BLaER1 treated with 17β-estradiol and CSF1 and Interleukin-3, amounts not matched to agents 10 nM and 100 nM (cell line): ENCODE measurements at regions not wholly inside any gene's neighbourhood (a gene's known extent, or its start where the extent isn't known, plus 50 kb on each side); places are given as distances from the start of the nearest gene placed in this dataset.

Source experiments
- H3K27ac ChIP-seq, 11 experiments: shearing (Covaris generic); formaldehyde crosslinking; 2 replicates each; pipeline ENCODE4 v1.8.1; 2022
- H3K27me3 ChIP-seq, 11 experiments: shearing (Covaris generic); formaldehyde crosslinking; 2 replicates each; pipeline ENCODE4 v1.8.1; 2022
- H3K36me3 ChIP-seq, 11 experiments: shearing (Covaris generic); formaldehyde crosslinking; 2 replicates each; pipeline ENCODE4 v1.8.1; 2022
- H3K4me1 ChIP-seq, 10 experiments: shearing (Covaris generic); formaldehyde crosslinking; 2 replicates each; pipeline ENCODE4 v1.8.1; 2022
- H3K4me2 ChIP-seq, 11 experiments: shearing (Covaris generic); formaldehyde crosslinking; 2 replicates each; pipeline ENCODE4 v1.8.1; 2022
- H3K4me3 ChIP-seq, 10 experiments: shearing (Covaris generic); formaldehyde crosslinking; 2 replicates each; pipeline ENCODE4 v1.8.1; 2022
- H3K9ac ChIP-seq, 11 experiments: shearing (Covaris generic); formaldehyde crosslinking; 2 replicates each; pipeline ENCODE4 v1.8.1; 2022
- H3K9me3 ChIP-seq, 11 experiments: shearing (Covaris generic); formaldehyde crosslinking; replicated peaks in 1 of 11; 2 replicates each; pipeline ENCODE4 v1.8.1; 2022
- H4K20me1 ChIP-seq, 11 experiments: shearing (Covaris generic); formaldehyde crosslinking; 2 replicates each; pipeline ENCODE4 v1.8.1; 2022
- Cebpa-rat ChIP-seq, 11 experiments: shearing (Covaris generic); IDR thresholded peaks; 2 replicates each; pipeline ENCODE4 v1.8.1; 2022

DNA sequence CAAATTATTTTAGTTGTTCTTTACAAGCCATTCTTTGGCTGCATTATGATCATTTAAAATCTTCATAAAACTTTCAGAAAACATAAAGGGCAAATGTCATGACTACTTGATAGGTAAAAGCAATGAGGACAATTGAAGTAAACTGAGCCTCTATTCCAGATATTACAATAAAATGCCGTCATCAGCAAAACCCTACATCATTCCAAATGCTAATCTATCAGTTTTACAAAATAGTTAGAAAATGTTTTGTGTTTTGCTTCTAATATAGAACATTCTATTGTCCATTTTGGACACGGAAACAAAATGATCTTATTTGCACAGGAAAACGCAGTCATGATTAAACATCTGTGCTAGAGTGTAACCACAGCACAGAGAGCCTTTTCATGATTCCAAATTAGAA lies 1330.6 kb upstream of the ADGRL3 start:
- Histone ChIP-seq H3K4me2 (no peak overlapping the region), H3K9ac (no peak overlapping the region), H3K4me3 (no peak overlapping the region), H3K27me3 (no peaks in the 10 kb centered on the region), H3K27ac (no peak overlapping the region), H3K36me3 (no peaks in the 10 kb centered on the region), H3K9me3 (no peaks in the 10 kb centered on the region), H3K4me1 (no peaks in the 10 kb centered on the region), H4K20me1 (no peaks in the 10 kb centered on the region)
- TF ChIP-seq Cebpa-rat (IDR thresholded peaks at IDR 0.05): no peak

DNA sequence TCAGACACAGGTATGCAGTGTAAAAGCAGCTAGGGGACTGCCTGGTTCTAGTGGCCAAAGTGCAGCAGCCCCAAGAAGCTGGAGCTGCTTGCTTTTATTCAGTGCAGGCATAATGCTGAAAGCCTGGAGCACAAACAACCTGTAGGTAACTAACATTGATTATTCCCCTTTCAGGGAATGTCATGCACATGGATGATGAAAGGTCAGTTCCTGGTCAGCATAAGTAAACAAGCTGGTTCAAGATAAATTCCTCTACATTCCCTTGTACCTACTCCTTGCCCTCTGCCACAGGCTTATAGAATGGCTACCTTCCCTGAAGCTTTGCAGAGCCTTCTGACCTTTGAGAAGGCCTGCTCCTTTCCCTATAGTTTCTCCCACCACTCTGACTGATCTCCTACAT lies 1318.5 kb upstream of the ADGRL3 start:
- H3K4me3 ChIP-seq: no peak overlapping the region
- H3K9ac ChIP-seq: no peak overlapping the region
- H3K4me2 ChIP-seq: no peak overlapping the region
- H4K20me1 ChIP-seq: no peaks in the 10 kb centered on the region
- no peaks in the 10 kb centered on the region for H3K36me3 ChIP-seq
- H3K4me1 ChIP-seq: no peaks in the 10 kb centered on the region
- no peaks in the 10 kb centered on the region for H3K27me3 ChIP-seq
- no peak overlapping the region for H3K27ac ChIP-seq
- no peak for TF ChIP-seq Cebpa-rat (IDR thresholded peaks at IDR 0.05)
- no peaks in the 10 kb centered on the region for H3K9me3 ChIP-seq

DNA sequence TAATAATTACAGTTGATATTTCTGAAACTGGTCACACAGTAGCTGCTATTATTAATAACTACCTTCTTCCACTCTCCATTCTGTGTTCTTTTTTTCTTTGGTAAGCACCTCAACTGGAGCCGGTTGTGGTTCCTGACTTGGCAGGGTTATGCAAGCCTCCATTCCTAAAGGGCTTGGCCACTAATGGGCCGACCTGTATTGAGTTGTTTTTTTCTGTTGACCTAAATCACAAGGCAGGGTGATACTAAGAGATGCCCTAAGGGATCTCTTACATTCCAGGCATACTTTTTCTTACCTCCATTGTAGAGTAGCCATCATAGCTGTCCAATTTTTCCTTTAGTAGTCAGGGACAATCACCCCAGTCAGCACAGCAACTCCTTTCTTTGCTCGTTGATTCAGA lies 1295.8 kb upstream of the ADGRL3 start:
- no peaks in the 10 kb centered on the region for H3K36me3 ChIP-seq
- no peak overlapping the region for H3K27ac ChIP-seq
- no peak overlapping the region for H3K9ac ChIP-seq
- no peak for TF ChIP-seq Cebpa-rat (IDR thresholded peaks at IDR 0.05)
- no peaks in the 10 kb centered on the region for H3K27me3 ChIP-seq
- no peak overlapping the region for H3K4me2 ChIP-seq
- H4K20me1 ChIP-seq: no peaks in the 10 kb centered on the region
- no peak overlapping the region for H3K4me3 ChIP-seq
- no peaks in the 10 kb centered on the region for H3K9me3 ChIP-seq
- H3K4me1 ChIP-seq: no peaks in the 10 kb centered on the region

DNA sequence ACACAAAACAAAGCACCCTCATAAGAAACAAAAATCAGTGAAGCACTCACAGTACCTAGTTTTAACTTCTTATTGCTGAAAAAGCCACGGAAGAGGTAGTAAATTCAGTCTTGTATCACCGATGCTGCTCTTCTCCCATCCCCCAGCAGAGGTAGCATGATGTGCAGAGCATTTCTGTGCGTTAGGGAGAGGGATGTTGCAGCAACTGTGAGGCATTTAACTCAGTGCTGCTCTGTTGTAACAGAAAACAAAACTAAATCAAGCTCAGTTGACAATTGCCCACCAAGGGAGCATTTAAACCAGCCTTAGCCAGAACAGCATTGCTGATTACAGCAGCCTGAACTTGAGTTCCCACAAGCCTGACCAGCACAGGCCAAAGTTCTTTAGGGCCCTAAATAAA lies 1279.7 kb upstream of the ADGRL3 start:
- no peak overlapping the region for H3K9ac ChIP-seq
- H3K9me3 ChIP-seq: no peaks in the 10 kb centered on the region
- no peak overlapping the region for H3K27ac ChIP-seq
- H3K4me1 ChIP-seq: no peaks in the 10 kb centered on the region
- no peaks in the 10 kb centered on the region for H3K27me3 ChIP-seq
- H3K4me3 ChIP-seq: no peak overlapping the region
- no peak for TF ChIP-seq Cebpa-rat (IDR thresholded peaks at IDR 0.05)
- H4K20me1 ChIP-seq: no peaks in the 10 kb centered on the region
- no peak overlapping the region for H3K4me2 ChIP-seq
- H3K36me3 ChIP-seq: no peaks in the 10 kb centered on the region

DNA sequence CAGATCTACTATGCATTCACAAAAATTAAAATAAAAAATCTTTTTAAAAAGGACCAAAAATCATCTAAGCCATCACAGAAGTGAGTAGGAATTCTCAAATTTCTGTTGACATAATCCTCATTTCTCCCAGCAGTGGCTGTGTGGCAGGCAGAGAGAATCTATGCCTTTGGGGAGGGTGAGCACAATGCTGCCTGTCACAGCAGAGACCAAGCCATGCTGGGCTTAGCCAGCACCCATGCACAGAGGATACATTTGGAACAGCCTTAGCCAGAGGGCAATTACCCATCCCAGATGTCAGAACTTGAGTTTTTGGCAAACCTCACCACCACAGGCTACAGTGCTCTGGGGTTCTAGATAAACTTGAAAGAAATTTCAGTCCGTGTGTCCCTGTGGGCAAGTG lies 1274.8 kb upstream of the ADGRL3 start:
- Histone ChIP-seq H3K4me2 (no peak overlapping the region), H3K4me3 (no peak overlapping the region), H3K27ac (no peak overlapping the region), H3K9ac (no peak overlapping the region), H3K36me3 (no peaks in the 10 kb centered on the region), H3K9me3 (no peaks in the 10 kb centered on the region), H3K27me3 (no peaks in the 10 kb centered on the region), H4K20me1 (no peaks in the 10 kb centered on the region), H3K4me1 (no peaks in the 10 kb centered on the region)
- TF ChIP-seq Cebpa-rat (IDR thresholded peaks at IDR 0.05): no peak

DNA sequence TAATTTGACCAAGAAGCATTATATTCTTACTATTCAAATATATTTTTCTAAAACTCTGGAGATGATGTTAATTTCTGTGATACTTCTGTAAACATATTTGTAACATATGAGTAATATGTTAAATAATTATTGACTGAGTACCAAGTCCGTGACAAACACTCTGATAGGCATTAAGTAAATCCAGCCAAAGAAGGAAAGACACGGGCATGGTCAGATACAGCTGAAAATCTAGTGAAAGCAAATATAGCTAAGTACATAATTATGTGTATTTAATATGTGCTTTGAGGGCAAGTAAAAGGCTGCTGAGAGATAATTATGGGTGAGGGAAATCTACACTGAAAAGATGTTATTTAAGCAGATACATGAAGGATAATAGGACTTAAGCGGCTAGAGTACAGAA lies 1263.6 kb upstream of the ADGRL3 start:
- H3K36me3 ChIP-seq: no peaks in the 10 kb centered on the region
- H3K9ac ChIP-seq: no peak overlapping the region
- H3K27me3 ChIP-seq: no peaks in the 10 kb centered on the region
- H3K4me3 ChIP-seq: no peak overlapping the region
- no peak overlapping the region for H3K4me2 ChIP-seq
- no peak overlapping the region for H3K27ac ChIP-seq
- no peaks in the 10 kb centered on the region for H3K9me3 ChIP-seq
- no peaks in the 10 kb centered on the region for H4K20me1 ChIP-seq
- H3K4me1 ChIP-seq: no peaks in the 10 kb centered on the region
- no peak for TF ChIP-seq Cebpa-rat (IDR thresholded peaks at IDR 0.05)

DNA sequence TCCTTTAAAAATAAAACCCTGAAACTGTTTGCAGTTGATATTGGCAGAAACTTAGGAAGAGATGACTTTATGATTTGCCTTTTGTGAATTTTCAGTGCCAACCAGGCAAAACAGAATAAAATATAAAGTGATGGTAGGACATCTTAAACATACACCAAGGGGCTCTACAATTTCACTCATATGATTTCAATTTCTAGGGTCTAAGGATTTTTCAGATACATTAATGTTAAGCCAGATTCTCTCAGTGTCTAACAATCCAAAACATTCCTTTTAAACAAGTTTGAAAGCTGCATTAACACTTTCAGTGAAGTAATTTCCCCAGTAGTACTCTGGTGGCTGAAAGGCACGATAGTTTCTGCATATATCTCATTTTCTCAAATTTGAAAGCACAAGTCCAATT lies 1262.0 kb upstream of the ADGRL3 start:
- Histone ChIP-seq H3K9me3 (no peaks in the 10 kb centered on the region), H3K4me2 (no peak overlapping the region), H3K27ac (no peak overlapping the region), H3K4me1 (no peaks in the 10 kb centered on the region), H4K20me1 (no peaks in the 10 kb centered on the region), H3K36me3 (no peaks in the 10 kb centered on the region), H3K4me3 (no peak overlapping the region), H3K27me3 (no peaks in the 10 kb centered on the region), H3K9ac (no peak overlapping the region)
- no peak for TF ChIP-seq Cebpa-rat (IDR thresholded peaks at IDR 0.05)

DNA sequence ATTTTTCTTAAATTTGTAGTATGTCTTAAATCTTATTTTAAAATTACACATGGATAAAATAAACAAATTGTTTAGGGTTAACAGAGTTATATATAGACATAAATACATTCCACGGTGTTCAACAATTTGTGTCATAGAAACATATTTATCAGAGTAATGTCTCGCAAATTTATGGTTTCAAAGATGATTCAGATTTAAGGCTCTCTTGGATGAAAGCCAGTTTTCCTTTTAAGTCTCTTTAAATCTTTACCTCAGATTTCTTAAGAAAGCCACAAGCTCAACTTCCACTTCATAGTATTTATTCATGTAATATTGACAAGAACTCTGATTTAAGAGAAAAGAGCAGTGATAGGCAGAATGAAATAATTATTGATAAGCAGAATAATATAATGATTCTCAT lies 1254.8 kb upstream of the ADGRL3 start:
- no peaks in the 10 kb centered on the region for H3K9me3 ChIP-seq
- H3K27ac ChIP-seq: no peak overlapping the region
- no peak overlapping the region for H3K9ac ChIP-seq

DNA sequence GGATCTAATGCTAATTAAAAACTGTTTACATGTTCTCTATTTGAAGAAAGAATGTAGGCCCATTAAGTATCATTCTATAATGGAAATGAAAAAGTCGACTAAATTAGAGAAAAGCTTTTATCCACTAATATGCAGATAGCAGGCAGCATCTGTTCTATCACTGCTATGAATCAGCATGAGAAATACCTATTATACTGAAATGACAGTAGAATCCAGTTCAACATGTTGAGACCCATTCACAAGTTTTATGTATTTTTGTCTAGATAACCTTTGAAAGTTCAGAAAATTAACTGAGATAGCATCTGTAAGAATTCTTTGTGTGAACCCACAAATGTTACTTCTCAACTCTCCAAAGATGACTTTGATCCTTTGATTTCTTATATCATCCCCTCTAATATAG lies 1254.4 kb upstream of the ADGRL3 start:
- Histone ChIP-seq H3K4me2 (no peak overlapping the region), H4K20me1 (no peaks in the 10 kb centered on the region; a peak in 1 of 22 replicates), H3K27me3 (no peaks in the 10 kb centered on the region), H3K9me3 (no peaks in the 10 kb centered on the region), H3K9ac (no peak overlapping the region), H3K4me3 (no peak overlapping the region), H3K36me3 (no peaks in the 10 kb centered on the region), H3K4me1 (no peaks in the 10 kb centered on the region), H3K27ac (no peak overlapping the region)
- no peak for TF ChIP-seq Cebpa-rat (IDR thresholded peaks at IDR 0.05)

More for the DNA sequence above, 1254.8 kb upstream of the ADGRL3 start:
- Histone ChIP-seq H3K4me1 (no peaks in the 10 kb centered on the region), H3K4me3 (no peak overlapping the region), H3K36me3 (no peaks in the 10 kb centered on the region), H3K27me3 (no peaks in the 10 kb centered on the region), H3K4me2 (no peak overlapping the region), H4K20me1 (no peaks in the 10 kb centered on the region; a peak in 1 of 22 replicates)
- no peak for TF ChIP-seq Cebpa-rat (IDR thresholded peaks at IDR 0.05)

DNA sequence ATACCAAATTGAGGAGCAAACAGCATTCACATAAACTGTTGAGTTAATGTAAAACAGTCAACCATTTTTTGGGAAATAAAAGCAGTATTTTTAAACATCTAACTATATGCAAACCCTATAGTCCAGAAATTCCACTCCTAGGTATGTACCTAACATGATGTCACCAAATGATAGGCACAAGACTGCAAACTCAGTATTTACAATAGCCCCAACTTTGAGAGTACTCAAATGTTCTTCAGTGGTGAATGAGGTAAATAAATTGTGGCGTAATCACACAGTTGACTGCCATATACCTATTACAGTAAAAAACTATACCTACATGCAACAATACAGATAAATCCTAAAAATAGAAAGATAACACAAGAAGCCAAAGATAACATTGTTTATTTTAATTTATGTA lies 1243.8 kb upstream of the ADGRL3 start:
- Histone ChIP-seq H3K4me1 (no peaks in the 10 kb centered on the region), H3K9me3 (no peaks in the 10 kb centered on the region), H3K4me3 (no peak overlapping the region), H4K20me1 (no peaks in the 10 kb centered on the region), H3K27ac (no peak overlapping the region), H3K36me3 (no peaks in the 10 kb centered on the region), H3K27me3 (no peaks in the 10 kb centered on the region), H3K9ac (no peak overlapping the region), H3K4me2 (no peak overlapping the region)
- TF ChIP-seq Cebpa-rat (IDR thresholded peaks at IDR 0.05): no peak

DNA sequence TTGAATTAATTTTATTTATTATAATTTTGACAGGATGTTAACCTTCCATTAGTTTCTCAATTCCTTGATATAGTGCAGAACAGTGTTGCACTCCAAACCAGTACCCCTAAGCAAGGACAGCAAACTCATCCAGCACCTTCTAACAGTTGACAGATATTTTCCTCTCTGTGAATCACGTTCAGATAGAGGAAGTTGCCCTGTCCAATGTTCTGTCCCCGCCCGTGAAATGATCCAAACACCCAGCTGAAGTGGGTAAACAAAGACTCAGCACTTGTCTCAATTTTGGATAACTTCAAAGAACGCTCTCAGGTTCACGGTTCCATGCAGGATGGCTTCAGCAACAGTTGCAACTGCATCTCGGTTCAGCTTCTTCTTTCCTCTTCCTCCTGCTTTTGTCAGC lies 1240.0 kb upstream of the ADGRL3 start:
- H4K20me1 ChIP-seq: no peaks in the 10 kb centered on the region
- no peaks in the 10 kb centered on the region for H3K36me3 ChIP-seq
- no peak overlapping the region for H3K4me2 ChIP-seq
- no peaks in the 10 kb centered on the region for H3K9me3 ChIP-seq
- H3K4me1 ChIP-seq: no peaks in the 10 kb centered on the region
- H3K4me3 ChIP-seq: no peak overlapping the region
- no peak for TF ChIP-seq Cebpa-rat (IDR thresholded peaks at IDR 0.05)
- no peak overlapping the region for H3K9ac ChIP-seq
- no peak overlapping the region for H3K27ac ChIP-seq
- no peaks in the 10 kb centered on the region for H3K27me3 ChIP-seq
